Chondrocyte (in vitro differentiated cells): ENCODE measurements at regions not wholly inside any gene's neighbourhood (a gene's known extent, or its start where the extent isn't known, plus 50 kb on each side); places are given as distances from the start of the nearest gene placed in this dataset.

ENCODE experiments used
- DNase-seq: peaks from one replicate; pipeline ENCODE4 v3.0.0; 2021; ENCODE audit warnings: mixed read lengths, low spot score
- H3K27ac Mint-ChIP-seq: one replicate; pipeline ENCODE4 v1.8.0; 2021; ENCODE audit warnings: mild to moderate bottlenecking, moderate library complexity, mixed read lengths; ENCODE audit not compliant: unreplicated experiment
- H3K27me3 Mint-ChIP-seq: 2 replicates; pipeline ENCODE4 v1.8.0; 2021; ENCODE audit warnings: low read depth, mixed read lengths
- H3K36me3 Mint-ChIP-seq: 2 replicates; pipeline ENCODE4 v1.8.0; 2021; ENCODE audit warnings: low read depth, mixed read lengths
- H3K4me1 Mint-ChIP-seq: 2 replicates; pipeline ENCODE4 v1.8.0; 2021; ENCODE audit warnings: low read depth, mild to moderate bottlenecking, mixed read lengths
- H3K4me3 Mint-ChIP-seq: one replicate; pipeline ENCODE4 v1.8.0; 2021; ENCODE audit warnings: mild to moderate bottlenecking, moderate library complexity, mixed read lengths; ENCODE audit not compliant: unreplicated experiment
- H3K9me3 Mint-ChIP-seq: 2 replicates; pipeline ENCODE4 v1.8.0; 2021; ENCODE audit warnings: low read depth, mixed read lengths
- TF ChIP-seq, protein P1 (sequence below): fragments of 200-600 bp; sonication (generic); IDR thresholded peaks from 2 replicates; pipeline ENCODE4 v1.5.0; 2021; ENCODE audit warnings: antibody characterized with exemption, mild to moderate bottlenecking, moderate library complexity

GRCh38 chr19:23817519-23817918 lies 58.8 kb upstream of the ZNF681 start:
- Mint-ChIP-seq H3K27ac (no peak overlapping the region), H3K4me3 (no peak overlapping the region), H3K27me3 (no peaks in the 10 kb centered on the region), H3K4me1 (no peaks in the 10 kb centered on the region), H3K36me3 (no peaks in the 10 kb centered on the region), H3K9me3 (peaks cover 34% of the 10 kb centered on the region)
- TF ChIP-seq, protein P1, sequence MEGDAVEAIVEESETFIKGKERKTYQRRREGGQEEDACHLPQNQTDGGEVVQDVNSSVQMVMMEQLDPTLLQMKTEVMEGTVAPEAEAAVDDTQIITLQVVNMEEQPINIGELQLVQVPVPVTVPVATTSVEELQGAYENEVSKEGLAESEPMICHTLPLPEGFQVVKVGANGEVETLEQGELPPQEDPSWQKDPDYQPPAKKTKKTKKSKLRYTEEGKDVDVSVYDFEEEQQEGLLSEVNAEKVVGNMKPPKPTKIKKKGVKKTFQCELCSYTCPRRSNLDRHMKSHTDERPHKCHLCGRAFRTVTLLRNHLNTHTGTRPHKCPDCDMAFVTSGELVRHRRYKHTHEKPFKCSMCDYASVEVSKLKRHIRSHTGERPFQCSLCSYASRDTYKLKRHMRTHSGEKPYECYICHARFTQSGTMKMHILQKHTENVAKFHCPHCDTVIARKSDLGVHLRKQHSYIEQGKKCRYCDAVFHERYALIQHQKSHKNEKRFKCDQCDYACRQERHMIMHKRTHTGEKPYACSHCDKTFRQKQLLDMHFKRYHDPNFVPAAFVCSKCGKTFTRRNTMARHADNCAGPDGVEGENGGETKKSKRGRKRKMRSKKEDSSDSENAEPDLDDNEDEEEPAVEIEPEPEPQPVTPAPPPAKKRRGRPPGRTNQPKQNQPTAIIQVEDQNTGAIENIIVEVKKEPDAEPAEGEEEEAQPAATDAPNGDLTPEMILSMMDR, result peak; percentile 52
- no peak for DNase-seq

DNA sequence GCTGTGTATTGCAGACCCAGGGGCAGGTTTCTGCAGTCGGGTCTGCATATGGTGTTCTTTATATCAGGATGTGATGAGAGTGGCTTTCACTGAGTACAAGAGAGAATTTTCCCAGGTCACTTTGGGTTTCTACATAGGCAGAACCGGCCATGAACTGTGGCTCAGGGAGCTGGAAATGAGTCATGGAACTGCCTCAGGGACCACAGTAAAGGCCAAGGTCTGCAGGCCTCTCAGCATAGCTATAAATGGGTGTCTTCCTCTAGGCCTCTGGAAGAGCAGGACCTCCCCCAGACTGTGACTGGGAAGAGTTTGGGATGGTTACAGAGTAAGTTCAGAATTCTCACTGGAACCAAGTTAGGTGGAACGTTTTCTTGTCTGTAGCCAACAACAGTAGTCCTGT lies 51.8 kb upstream of the ZNF681 start:
- H3K36me3 Mint-ChIP-seq, result peaks cover 10% of the 10 kb centered on the region
- no peaks in the 10 kb centered on the region for H3K4me1 Mint-ChIP-seq
- H3K9me3 Mint-ChIP-seq, result peaks cover 12% of the 10 kb centered on the region
- TF ChIP-seq, protein P1, result no peak
- H3K4me3 Mint-ChIP-seq, result no peak overlapping the region
- DNase-seq, result no peak
- no peak overlapping the region for H3K27ac Mint-ChIP-seq
- H3K27me3 Mint-ChIP-seq, result no peaks in the 10 kb centered on the region
